ENCODE measurements at regions not wholly inside any gene's neighbourhood (a gene's known extent, or its start where the extent isn't known, plus 50 kb on each side); places are given as distances from the start of the nearest gene placed in this dataset.
"Not testable (repeated sequence)": the region's sequence is repeated elsewhere in the genome, so short reads cannot be mapped to it uniquely, and the experiment has no call there.

- DNase-seq = no peak
Observed at GRCh38 chr9:12224449-12224848, 468.7 kb upstream of the TYRP1 start.

GRCh38 chr9:12230708-12231107 is 462.5 kb upstream of the TYRP1 start:
- DNase-seq = no peak

DNA sequence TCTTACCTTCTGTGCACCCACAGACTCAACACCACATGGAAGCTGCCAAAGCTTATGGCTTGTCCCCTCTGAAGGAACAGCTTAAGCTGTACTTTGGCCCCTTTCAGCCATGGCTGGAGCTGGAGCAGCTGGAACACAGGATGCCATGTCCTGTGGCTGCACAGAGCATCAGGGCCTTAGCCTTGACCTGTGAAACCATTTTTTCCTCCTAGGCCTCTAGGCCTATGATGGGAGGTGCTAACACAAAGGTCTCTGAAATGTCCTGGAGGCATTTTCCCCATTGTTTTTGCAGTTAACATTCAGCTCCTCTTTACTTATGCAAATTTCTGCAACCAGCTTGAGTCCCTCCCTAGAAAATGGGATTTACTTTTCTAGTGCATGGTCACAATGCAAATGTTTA is 461.4 kb upstream of the TYRP1 start:
- DNase-seq = no peak

DNA sequence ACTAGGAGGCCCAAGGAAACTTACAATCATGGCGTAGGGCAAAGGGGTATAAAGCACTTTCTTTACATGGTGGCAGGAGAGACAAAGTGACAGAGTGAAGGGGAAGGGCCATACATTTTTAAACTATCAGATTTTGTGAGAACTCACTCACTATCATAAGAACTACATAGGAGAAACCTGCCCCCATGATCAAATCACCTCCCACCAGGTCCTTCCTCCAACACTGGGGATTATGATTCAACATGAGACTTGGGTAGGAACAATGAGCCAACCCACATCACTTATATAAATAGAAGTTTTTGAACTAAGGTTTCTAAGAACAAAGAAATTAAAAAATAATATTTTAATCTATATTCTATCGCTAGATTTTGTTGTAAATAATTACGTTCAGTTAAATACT is 460.3 kb upstream of the TYRP1 start:
- DNase-seq = peak in 10 of 56 donors; percentile 0 to 28 (median 6)

DNA sequence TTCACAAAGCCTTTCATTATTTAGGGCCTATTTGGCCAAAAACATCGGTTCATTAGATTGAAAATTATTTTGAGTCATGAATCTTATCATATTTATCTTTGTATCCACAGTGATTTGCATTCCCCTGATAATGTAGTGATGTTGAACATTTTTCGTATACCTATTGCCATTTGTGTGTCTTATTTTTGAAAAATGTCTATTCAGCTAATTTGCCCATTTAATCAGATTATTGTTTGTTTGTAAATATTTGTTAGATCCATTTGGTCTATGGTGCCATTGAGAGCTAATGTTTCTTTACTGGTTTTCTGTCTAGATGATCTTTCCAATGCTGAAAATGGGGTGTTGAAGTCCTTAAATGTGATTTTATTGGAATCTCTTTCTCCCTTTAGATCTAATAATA is 439.2 kb upstream of the TYRP1 start:
- no peak for DNase-seq

- no peak for DNase-seq
Observed at GRCh38 chr9:12266758-12267157, 426.4 kb upstream of the TYRP1 start.

DNA sequence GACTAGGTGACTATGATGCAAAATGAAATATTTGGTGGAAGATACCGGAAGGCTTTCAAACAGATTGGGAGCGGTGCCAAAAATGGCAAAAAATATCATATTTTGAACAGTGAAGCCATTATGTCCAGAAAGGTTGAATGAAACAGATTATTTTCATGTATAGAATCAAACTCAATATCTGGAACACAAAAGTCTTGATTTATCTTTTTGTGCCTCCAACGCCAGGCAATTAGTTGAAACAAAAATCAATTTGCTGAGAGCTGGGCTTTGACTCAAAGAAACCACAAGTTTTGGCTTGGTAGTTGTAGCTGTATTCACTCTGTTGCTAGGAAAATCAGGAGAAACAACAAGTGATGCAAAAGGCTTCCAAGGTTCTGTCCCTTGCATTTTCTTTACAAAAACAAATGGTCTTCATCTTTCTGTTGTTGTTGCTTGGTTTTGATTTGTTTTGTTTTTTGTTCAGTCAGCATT is 421.7 kb upstream of the TYRP1 start:
- DNase-seq = no peak

- no peak for DNase-seq
Observed at GRCh38 chr9:12272471-12273120, 420.6 kb upstream of the TYRP1 start.

DNA sequence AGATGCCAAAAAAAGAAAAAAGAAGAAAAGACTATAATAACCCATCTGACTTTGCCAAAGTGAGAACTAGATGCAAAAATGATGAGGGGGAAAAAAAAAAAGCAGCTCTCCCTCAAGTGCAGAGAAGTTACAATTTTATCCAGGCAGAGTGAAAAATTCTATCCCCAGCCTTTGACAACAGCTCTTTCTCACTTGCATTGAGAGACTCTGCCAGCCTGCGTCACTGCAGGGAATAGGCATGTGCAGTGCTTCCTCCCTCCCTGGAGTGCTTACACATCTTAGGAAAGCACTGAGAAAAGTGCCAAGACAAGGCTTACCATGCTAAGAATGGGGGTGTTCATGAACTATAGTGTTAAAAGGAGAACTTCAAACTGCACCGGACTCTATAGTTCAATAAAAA is 418.6 kb upstream of the TYRP1 start:
- DNase-seq = peak in 11 of 56 donors; percentile 1 to 38 (median 11)

- no peak for DNase-seq
Observed at GRCh38 chr9:12276505-12276904, 416.7 kb upstream of the TYRP1 start.

DNA sequence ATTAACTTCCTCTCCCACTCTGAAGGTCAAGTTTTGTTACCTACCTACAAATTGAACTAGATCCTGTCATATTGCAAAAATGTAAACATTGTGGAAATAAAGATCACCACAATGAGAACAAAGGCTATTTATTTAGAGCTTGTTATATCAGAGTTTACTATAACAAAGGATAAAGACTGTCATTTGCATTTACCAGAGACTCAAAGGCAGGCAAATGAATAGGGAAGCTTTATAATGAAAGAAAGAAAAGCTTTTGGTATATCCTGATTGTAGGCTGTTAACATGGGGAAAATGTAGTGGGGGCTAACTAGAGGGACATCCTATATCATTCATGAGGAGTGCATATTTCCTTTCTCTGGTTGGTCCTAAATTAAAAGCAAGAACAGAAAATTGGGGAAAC is 403.5 kb upstream of the TYRP1 start:
- no peak for DNase-seq

DNA sequence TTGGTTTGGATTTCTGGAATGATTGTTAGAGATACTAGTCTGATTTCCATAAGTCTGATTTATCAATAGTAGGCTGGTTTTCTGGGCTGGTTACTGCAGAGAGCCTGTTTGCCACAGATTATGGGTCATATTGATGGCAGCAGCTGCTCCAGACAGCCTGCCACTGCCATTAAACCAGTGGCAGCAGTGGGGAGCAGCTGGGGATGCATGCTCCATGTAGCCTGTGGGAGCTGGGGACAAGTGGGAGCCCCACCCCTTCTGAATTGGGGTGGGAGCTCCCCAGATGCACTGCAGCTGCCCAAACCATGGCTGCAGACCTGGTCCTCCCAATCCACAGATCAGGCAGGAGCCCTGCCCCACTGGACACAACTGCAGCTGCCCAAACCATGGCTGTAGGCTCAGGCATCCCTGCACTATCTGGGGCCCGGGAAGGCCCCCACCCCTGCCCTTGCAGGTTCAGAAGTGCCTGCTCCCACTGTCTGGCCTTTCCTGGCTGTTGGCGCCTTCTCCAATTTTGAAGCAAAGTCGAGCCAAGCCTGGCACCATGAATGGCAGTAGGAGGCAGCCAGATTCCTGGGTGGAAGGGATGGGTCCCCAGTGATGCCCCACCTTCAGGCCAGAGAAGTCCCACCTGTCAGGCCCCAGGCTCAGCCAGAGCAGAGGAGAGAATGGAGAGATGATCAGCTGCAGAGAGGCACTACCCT is 402.9 kb upstream of the TYRP1 start:
- no peak for DNase-seq

- no peak for DNase-seq
Observed at GRCh38 chr9:12305211-12305610, 388.0 kb upstream of the TYRP1 start.

- DNase-seq = no peak
Observed at GRCh38 chr9:12314589-12314988, 378.6 kb upstream of the TYRP1 start.

GRCh38 chr9:12318732-12319685 is 374.2 kb upstream of the TYRP1 start:
- no peak for DNase-seq

- no peak for DNase-seq
Observed at GRCh38 chr9:12329623-12329985, 363.6 kb upstream of the TYRP1 start.

GRCh38 chr9:12333966-12334365 is 359.2 kb upstream of the TYRP1 start:
- DNase-seq = not testable (repeated sequence)

- no peak for DNase-seq
Observed at GRCh38 chr9:12350775-12351174, 342.4 kb upstream of the TYRP1 start.

DNA sequence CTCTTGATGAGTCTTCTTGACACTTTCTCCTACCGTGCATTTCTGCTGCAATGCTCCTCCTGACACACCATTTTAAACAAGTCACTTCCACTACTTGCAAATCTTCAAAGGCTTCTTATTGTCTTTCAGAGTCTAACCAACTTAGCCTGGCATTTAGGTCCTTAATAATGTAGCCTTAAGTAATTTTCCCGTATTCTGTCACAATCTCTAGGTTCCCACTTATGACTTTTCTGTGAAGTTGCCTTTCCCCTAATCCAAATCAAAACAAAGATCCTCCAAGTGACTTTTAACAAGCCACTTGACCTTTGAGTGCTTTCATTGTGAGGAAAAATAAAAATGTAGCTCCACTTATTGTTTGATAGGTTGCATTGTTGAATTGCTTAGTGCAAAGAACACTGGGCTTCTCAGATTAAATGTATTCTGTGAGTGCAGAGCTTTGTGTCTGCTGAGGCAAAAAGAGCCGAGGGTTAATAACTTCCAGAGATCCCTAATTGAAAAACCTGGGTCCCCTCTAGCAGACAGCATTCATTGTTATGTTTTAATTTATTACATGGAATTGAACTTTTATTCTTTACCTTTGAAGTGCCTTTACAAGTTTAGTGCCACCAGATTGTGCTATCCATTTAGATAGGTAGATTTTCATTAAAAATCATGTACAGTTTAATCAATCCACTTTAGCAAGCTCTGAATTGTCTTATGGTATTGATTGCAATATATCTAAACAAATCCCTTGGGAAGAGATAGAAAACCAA is 341.7 kb upstream of the TYRP1 start:
- DNase-seq = no peak

DNA sequence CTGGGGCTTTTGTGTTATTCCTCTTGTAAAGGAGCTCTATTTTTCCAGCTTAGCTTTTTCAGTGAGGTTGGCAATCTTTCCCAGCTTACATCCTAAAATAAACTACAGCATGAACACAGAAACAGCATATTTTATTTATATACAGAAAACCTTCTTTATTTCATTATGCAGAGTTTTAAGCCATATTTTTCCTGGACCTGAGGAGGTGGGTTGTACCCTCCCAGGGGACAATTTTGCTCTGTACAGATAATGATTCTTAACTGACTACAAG is 341.2 kb upstream of the TYRP1 start:
- DNase-seq = no peak

- DNase-seq = no peak
Observed at GRCh38 chr9:12363439-12363838, 329.7 kb upstream of the TYRP1 start.

GRCh38 chr9:12368569-12368968 is 324.6 kb upstream of the TYRP1 start:
- DNase-seq = no peak
